ENCODE measurements at regions not wholly inside any gene's neighbourhood (a gene's known extent, or its start where the extent isn't known, plus 50 kb on each side); places are given as distances from the start of the nearest gene placed in this dataset.

- TF ChIP-seq, protein P1, sequence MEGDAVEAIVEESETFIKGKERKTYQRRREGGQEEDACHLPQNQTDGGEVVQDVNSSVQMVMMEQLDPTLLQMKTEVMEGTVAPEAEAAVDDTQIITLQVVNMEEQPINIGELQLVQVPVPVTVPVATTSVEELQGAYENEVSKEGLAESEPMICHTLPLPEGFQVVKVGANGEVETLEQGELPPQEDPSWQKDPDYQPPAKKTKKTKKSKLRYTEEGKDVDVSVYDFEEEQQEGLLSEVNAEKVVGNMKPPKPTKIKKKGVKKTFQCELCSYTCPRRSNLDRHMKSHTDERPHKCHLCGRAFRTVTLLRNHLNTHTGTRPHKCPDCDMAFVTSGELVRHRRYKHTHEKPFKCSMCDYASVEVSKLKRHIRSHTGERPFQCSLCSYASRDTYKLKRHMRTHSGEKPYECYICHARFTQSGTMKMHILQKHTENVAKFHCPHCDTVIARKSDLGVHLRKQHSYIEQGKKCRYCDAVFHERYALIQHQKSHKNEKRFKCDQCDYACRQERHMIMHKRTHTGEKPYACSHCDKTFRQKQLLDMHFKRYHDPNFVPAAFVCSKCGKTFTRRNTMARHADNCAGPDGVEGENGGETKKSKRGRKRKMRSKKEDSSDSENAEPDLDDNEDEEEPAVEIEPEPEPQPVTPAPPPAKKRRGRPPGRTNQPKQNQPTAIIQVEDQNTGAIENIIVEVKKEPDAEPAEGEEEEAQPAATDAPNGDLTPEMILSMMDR (IDR thresholded peaks at IDR 0.05) = no peak
- no peak for TF ChIP-seq POLR2A (IDR thresholded peaks at IDR 0.05)
Measured at GRCh38 chr19:29323440-29324290, 110.7 kb upstream of the UQCRFS1 start.
